ENCODE measurements at regions not wholly inside any gene's neighbourhood (a gene's known extent, or its start where the extent isn't known, plus 50 kb on each side); places are given as distances from the start of the nearest gene placed in this dataset.

GRCh38 chr14:104367866-104368750, 211.5 kb upstream of the C14orf180 start:
- no peaks in the 10 kb centered on the region for H3K36me3 ChIP-seq (ENCODE audit: insufficient read depth, low read length, poor library complexity, severe bottlenecking)
- TF ChIP-seq CTCF (conservative IDR thresholded peaks at IDR 0.05; ENCODE audit: low read depth, low read length), result no peak
- no peak for TF ChIP-seq EZH2 (IDR thresholded peaks at IDR 0.05; ENCODE audit: borderline replicate concordance, low read depth, low read length, poor library complexity, severe bottlenecking)
- no peak for DNase-seq (ENCODE audit: low spot score)
- ChIA-PET POLR2A (ENCODE audit: low non-redundant PET) (no interaction called here), CTCF (interaction anchor here (0.5 kb wide), 1 partner anchor 120 kb away, joined by 3 read pairs; no protein-coding TSS in a partner anchor)
- BruUV-seq (replicated peaks), result no TSS peak
- no peak overlapping the region for H3K27ac ChIP-seq (ENCODE audit: low read depth, low read length, poor library complexity, severe bottlenecking)
- H3K27me3 ChIP-seq (replicated peaks; ENCODE audit: insufficient read depth, low read depth, low read length, poor library complexity), result no peaks in the 10 kb centered on the region
- H3K4me3 ChIP-seq (ENCODE audit: low read depth, low read length, poor library complexity, severe bottlenecking), result no peak overlapping the region
- intact Hi-C loops (cut with micrococcal nuclease; ENCODE audit: unreplicated experiment), result loop anchor here (5.0 kb wide), 1 partner anchor 231 kb away; the partner anchor contains the start of gene KIF26A
- H3K9me3 ChIP-seq (ENCODE audit: low read depth, low read length, poor library complexity, severe bottlenecking), result no peaks in the 10 kb centered on the region
- no peaks in the 10 kb centered on the region for H3K4me1 ChIP-seq (ENCODE audit: insufficient read depth, low read length, poor library complexity, severe bottlenecking)

- intact Hi-C loops (cut with micrococcal nuclease; ENCODE audit: unreplicated experiment), result loop anchor here (5.0 kb wide), 1 partner anchor 231 kb away; the partner anchor contains the start of gene KIF26A
- no peak overlapping the region for H3K27ac ChIP-seq (ENCODE audit: low read depth, low read length, poor library complexity, severe bottlenecking)
- no peaks in the 10 kb centered on the region for H3K4me1 ChIP-seq (ENCODE audit: insufficient read depth, low read length, poor library complexity, severe bottlenecking)
- POLR2A ChIA-PET (ENCODE audit: low non-redundant PET), result no interaction called here
- CTCF ChIA-PET, result interaction anchor here (0.5 kb wide), 1 partner anchor 120 kb away, joined by 3 read pairs; no protein-coding TSS in a partner anchor
- no peaks in the 10 kb centered on the region for H3K9me3 ChIP-seq (ENCODE audit: low read depth, low read length, poor library complexity, severe bottlenecking)
- no peak for TF ChIP-seq EZH2 (IDR thresholded peaks at IDR 0.05; ENCODE audit: borderline replicate concordance, low read depth, low read length, poor library complexity, severe bottlenecking)
- TF ChIP-seq CTCF (conservative IDR thresholded peaks at IDR 0.05; ENCODE audit: low read depth, low read length), result no peak
- H3K36me3 ChIP-seq (ENCODE audit: insufficient read depth, low read length, poor library complexity, severe bottlenecking), result no peaks in the 10 kb centered on the region
- no TSS peak for BruUV-seq (replicated peaks)
- DNase-seq (ENCODE audit: low spot score), result no peak
- H3K27me3 ChIP-seq (replicated peaks; ENCODE audit: insufficient read depth, low read depth, low read length, poor library complexity), result no peaks in the 10 kb centered on the region
- no peak overlapping the region for H3K4me3 ChIP-seq (ENCODE audit: low read depth, low read length, poor library complexity, severe bottlenecking)
Measured at GRCh38 chr14:104368751-104369100, 210.8 kb upstream of the C14orf180 start.

GRCh38 chr14:104369208-104369607, 210.4 kb upstream of the C14orf180 start:
- H3K4me1 ChIP-seq (ENCODE audit: insufficient read depth, low read length, poor library complexity, severe bottlenecking), result no peaks in the 10 kb centered on the region
- H3K4me3 ChIP-seq (ENCODE audit: low read depth, low read length, poor library complexity, severe bottlenecking), result no peak overlapping the region
- H3K36me3 ChIP-seq (ENCODE audit: insufficient read depth, low read length, poor library complexity, severe bottlenecking), result no peaks in the 10 kb centered on the region
- TF ChIP-seq EZH2 (IDR thresholded peaks at IDR 0.05; ENCODE audit: borderline replicate concordance, low read depth, low read length, poor library complexity, severe bottlenecking) (no peak), CTCF (conservative IDR thresholded peaks at IDR 0.05; ENCODE audit: low read depth, low read length) (no peak)
- POLR2A ChIA-PET (ENCODE audit: low non-redundant PET), result no interaction called here
- H3K9me3 ChIP-seq (ENCODE audit: low read depth, low read length, poor library complexity, severe bottlenecking), result no peaks in the 10 kb centered on the region
- DNase-seq (ENCODE audit: low spot score), result no peak
- no peak overlapping the region for H3K27ac ChIP-seq (ENCODE audit: low read depth, low read length, poor library complexity, severe bottlenecking)
- H3K27me3 ChIP-seq (replicated peaks; ENCODE audit: insufficient read depth, low read depth, low read length, poor library complexity), result no peaks in the 10 kb centered on the region
- CTCF ChIA-PET, result no interaction called here
- intact Hi-C loops (cut with micrococcal nuclease; ENCODE audit: unreplicated experiment), result loop anchor here (5.0 kb wide), 1 partner anchor 232 kb away; the partner anchor contains the start of gene KIF26A
- no TSS peak for BruUV-seq (replicated peaks)
